ENCODE measurements at regions not wholly inside any gene's neighbourhood (a gene's known extent, or its start where the extent isn't known, plus 50 kb on each side); places are given as distances from the start of the nearest gene placed in this dataset.

GRCh38 chr3:64919934-64920333 lies 232.1 kb upstream of the ADAMTS9 start:
- no peak for DNase-seq (ENCODE audit: low read depth)
- TF ChIP-seq CTCF (IDR thresholded peaks at IDR 0.05; ENCODE audit: insufficient read depth, low read length): no peak
- no peak overlapping the region for H3K4me3 ChIP-seq (ENCODE audit: low read depth, low read length)

- no peak for TF ChIP-seq CTCF (IDR thresholded peaks at IDR 0.05; ENCODE audit: insufficient read depth, low read length)
- DNase-seq (ENCODE audit: low read depth): peak; percentile 16
- H3K4me3 ChIP-seq (ENCODE audit: low read depth, low read length): no peak overlapping the region
These were observed 231.2 kb upstream of the ADAMTS9 start for GRCh38 chr3:64918989-64919388.

DNA sequence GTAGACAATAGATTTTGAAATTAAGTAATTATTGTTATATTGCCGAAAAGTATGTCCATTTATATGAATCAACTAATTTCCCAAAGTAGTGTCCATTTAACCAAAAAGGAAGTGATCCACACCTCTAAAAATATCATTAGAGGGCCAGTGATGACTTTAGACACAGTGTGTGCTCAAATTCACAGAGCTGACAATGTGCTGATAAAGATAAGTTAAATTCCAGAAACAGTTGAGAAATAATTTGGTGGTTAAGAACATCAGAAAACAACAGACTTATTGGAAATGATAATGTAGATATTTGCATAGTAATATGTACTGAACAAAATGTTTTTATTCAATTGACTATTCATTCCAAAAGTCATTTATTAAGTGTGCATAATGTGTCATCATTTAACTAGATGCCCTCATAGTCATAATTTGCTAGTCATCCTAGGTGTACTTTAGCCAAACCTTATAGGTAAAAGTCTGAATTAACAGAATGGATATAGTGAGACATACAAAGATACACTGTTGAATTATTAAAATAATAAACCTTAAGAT lies 230.2 kb upstream of the ADAMTS9 start:
- no peak overlapping the region for H3K4me3 ChIP-seq (ENCODE audit: low read depth, low read length)
- DNase-seq (ENCODE audit: low read depth): no peak
- no peak for TF ChIP-seq CTCF (IDR thresholded peaks at IDR 0.05; ENCODE audit: insufficient read depth, low read length)

DNA sequence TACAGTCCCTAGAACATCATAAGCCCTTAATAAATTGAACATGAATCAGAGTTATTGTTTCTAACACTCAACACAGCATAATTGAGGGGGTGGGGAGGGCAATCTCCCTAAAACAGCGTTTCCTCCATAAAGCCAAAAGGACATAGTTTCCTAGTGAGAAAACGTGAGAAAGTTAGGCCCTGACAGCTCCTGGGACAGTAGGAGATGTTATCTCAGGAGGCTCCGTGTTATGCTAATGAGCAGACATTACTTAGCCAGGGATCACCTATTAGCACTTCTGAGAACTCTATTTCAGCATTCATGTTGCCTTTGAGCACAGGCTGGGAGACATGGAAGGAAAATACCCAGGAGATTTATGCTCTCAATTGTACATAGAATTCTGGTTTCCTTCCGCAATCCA lies 229.1 kb upstream of the ADAMTS9 start:
- TF ChIP-seq CTCF (IDR thresholded peaks at IDR 0.05; ENCODE audit: insufficient read depth, low read length): no peak
- no peak overlapping the region for H3K4me3 ChIP-seq (ENCODE audit: low read depth, low read length)
- no peak for DNase-seq (ENCODE audit: low read depth)

- no peak for TF ChIP-seq CTCF (IDR thresholded peaks at IDR 0.05; ENCODE audit: insufficient read depth, low read length)
- no peak for DNase-seq (ENCODE audit: low read depth)
- no peak overlapping the region for H3K4me3 ChIP-seq (ENCODE audit: low read depth, low read length)
These were observed 228.5 kb upstream of the ADAMTS9 start for GRCh38 chr3:64916192-64916798.

- peak; percentile 26 for DNase-seq (ENCODE audit: low read depth)
- TF ChIP-seq CTCF (IDR thresholded peaks at IDR 0.05; ENCODE audit: insufficient read depth, low read length): no peak
- H3K4me3 ChIP-seq (ENCODE audit: low read depth, low read length): no peak overlapping the region
These were observed 228.0 kb upstream of the ADAMTS9 start for GRCh38 chr3:64915778-64916177.

DNA sequence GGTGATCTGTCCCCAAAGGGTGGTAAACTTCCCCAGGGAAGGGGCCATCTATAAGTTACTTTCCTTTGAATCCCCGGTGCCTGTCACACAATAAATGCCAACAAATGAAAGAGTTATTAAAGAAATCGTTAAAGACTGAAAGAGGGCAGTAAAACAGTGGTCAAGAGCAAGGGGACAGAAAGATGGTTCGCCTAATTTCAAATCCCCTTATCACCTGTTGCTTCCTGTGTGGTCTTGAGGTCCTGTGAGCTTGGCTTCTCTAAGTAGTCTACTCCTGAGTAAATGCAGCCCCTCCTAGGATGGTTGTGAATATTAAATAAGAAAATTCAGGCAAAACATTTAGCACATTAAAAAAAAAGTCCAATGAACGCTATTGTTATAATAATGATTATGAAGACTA lies 225.7 kb upstream of the ADAMTS9 start:
- DNase-seq (ENCODE audit: low read depth): no peak
- no peak for TF ChIP-seq CTCF (IDR thresholded peaks at IDR 0.05; ENCODE audit: insufficient read depth, low read length)
- no peak overlapping the region for H3K4me3 ChIP-seq (ENCODE audit: low read depth, low read length)

Data from fibroblast of the aortic adventitia (primary cell).